Superior temporal gyrus (tissue), 1 donor: ENCODE measurements at regions not wholly inside any gene's neighbourhood (a gene's known extent, or its start where the extent isn't known, plus 50 kb on each side); places are given as distances from the start of the nearest gene placed in this dataset.

Experiments used
- DNase-seq: peaks from one replicate; pipeline ENCODE4 v3.0.0-alpha.2; 2016; ENCODE audit errors: extremely low spot score

DNA sequence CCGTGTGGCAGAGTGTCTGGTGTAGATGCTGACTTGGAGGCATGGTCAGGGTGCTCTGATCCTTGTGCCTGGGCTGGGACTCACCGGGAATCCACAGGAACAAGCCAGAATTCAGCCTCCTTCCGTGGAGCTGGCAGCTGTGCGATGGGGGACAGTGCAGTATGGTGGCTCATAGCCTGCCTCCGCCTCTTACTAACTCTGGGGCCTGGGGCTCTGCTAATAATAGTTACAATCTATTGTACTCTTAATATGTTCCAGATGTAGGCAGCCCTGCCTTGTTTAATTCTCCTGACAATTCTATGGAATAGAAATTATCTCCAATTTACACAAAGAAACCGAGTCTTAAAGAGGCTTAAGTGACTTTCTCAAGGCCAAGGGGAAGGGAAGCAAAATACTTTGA lies 77.6 kb downstream of the PCDH1 start:
- no peak for DNase-seq

GRCh38 chr5:141799507-141800167 lies 78.6 kb downstream of the PCDH1 start:
- DNase-seq = no peak

DNA sequence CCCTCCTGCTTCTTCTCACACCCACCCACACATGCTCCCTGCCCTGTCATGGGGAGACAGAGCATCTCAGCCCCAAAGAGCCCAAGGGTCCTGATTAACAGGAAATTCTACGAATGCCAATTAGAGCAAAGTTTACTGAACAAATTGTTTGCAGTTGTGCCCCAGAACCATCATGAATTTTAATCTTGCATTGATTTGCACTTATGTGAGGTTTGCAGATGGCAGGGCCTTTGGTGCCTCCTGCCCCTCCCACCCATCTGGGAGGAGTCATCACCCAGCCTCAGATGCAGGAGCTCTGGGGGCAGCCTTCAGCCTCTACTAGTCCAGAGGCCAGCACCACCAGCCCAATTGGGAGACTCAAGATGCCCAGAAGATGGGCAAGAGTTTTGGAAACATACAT lies 80.8 kb downstream of the PCDH1 start:
- no peak for DNase-seq

DNA sequence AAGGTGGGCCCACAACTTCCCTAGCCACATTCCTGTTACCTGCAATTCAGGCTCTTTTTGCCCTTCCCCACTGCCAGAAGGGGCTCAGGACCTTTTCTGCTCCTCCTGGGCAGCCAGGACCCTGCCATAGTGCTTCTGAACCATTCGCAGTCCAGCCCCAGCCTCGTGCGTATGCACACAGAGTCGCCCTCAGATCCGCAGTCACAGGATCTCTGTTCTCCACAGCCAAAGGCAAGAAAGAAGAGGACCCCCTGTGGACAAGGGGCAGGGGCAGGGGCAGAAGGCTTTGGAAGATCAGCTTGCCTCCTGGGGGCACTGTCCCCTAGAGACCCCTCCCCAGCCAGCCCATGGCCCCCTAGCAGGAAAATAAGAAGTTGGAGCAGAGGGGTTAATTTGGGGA lies 82.8 kb downstream of the PCDH1 start:
- DNase-seq = no peak

GRCh38 chr5:141793881-141794280 lies 84.3 kb downstream of the PCDH1 start:
- no peak for DNase-seq

DNA sequence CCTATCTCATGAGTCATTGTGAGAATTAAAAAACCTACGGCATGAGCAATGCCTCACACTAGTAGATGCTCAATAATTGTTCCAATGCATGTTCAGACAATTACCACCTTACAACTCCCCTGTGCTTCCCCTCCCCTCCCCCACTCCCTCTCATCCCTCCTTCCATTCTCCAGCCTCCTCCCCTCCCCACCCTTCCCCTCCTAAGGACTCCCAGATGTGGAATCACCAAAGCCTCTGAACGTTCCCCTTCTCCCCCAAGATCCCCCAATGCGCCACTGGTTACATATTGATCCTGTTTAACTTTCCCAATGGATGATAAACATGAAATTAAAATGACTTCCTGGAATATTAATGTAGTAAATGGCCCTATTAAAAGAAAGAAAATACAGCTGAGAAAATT lies 84.8 kb downstream of the PCDH1 start:
- no peak for DNase-seq

DNA sequence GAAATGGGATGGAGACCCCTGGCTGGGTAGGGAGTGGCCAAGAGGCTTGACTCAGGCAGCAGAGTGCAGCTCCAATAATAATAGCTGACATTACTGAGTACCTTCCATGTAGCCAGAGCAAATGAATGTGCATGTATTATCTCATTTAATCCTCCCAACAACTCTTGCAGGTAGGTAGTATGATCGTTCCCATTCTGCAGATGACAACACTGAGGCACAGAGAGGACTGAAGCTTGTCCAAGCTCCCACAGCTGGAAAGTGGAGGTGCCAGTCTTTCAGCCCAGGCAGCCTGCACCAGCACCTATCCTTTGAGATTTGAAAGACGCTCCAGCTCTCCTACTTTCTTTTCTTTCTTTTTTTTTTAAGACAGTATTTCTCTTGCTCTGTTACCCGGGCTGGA lies 87.6 kb downstream of the PCDH1 start:
- DNase-seq = no peak

GRCh38 chr5:141789330-141789729 lies 88.9 kb downstream of the PCDH1 start:
- no peak for DNase-seq

DNA sequence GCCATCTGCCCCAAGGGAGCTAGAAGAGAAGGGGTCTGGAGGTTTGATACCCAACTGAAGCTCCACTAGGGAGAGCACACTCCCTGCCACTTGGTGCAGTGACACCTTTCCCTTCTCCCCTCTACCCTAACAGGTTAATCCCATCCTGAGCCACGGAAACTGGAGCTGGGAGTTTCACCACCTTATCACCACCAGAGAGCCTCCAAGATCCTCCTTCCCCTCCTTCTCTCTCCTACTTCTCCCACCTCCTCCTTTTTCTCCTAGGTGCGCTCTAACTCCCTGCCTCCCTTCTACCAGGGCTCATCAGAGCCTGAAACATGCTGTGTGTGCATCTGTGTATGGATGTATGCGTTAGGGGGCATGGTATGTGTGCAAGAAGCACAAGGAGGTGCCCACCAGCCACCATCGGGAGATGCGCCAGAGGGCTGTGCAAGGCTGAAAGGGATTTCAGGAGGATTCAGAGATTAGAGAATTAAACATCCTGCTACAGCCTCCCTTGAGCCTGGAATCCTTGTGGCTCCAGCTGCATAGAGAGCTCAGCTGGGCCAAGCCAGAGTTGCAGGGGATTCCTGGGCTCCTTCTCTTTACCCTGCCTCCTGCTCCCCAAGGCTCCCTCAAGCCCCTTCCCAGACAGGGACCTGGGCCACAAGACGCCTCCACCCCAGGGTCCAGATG lies 89.8 kb downstream of the PCDH1 start:
- no peak for DNase-seq

DNA sequence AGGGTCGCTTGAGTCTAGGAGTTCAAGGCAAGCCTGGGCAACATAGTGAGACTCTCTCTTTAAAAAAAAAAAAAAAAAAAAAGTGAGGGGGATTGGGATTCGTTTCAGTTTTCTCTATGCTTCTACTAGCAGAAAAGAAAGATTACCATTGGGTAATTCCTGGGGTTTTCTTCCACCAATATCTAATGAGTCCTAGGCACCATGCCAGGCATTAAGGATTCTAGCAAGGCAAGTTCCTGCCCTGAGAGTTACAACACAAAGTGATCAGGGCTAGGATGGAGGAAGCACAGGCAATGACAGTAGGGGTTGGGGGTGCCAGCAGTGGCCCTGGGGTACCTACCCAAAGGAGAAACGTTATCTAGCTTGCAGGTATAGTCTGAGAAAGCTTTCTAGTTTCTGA lies 90.8 kb downstream of the PCDH1 start:
- no peak for DNase-seq

- no peak for DNase-seq
These were observed 91.5 kb downstream of the PCDH1 start for GRCh38 chr5:141786700-141787099.

DNA sequence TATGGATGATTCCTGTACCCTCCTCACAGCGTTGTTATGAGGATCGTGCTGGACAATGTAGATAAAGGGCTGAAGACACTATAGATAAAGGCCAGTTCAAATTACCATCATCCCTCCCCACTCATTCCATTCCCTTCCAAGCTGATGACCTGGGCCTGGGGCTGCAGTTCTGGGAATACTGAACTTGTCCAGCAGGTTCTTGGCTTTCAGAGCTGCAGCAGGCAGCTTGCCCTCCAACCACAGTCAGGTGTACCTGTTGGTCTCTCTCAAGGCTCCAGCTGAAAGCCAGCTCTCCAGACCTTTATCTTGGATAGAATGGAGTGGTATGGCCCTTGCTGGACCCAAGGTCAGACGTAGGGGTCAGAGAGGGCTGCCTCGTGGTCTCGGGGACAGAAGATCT lies 92.5 kb downstream of the PCDH1 start:
- no peak for DNase-seq

- DNase-seq = no peak
These were observed 93.1 kb downstream of the PCDH1 start for GRCh38 chr5:141785135-141785534.

DNA sequence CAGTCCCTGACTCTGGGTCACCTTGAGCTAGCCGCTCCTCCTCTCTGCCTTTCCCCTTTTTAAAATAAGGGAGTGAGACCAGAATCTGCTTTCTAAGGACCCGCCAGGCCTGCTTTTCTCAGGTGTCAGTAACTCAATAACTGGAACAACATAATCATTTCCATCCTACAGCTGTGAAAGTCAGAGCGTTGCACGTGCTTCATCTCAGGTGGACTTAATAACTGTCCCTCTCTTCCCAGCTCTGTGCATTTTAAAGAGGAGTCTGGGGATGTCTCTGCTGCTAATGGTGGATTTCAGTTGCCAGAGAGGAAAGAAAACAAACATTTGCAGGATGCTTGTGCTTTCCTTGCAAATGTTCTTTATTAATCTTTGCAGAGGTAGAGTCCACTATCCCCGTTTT lies 93.7 kb downstream of the PCDH1 start:
- DNase-seq = no peak

DNA sequence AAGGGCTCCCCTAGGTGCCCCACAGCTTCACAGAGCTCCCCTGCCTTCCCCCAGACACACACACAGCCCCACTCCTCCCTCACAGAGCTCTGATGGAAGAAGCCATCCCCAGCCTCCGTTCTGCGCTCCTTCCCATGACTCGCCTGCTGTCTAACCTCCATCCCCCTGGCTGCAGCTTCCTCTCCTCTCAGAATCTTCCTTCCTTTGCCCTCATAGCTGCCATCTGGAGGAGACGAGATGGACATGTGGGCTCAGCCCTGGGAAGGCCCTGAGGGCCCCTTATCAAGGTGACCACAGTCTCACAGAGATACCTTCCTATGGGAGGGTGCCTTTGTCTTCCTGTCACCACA lies 94.3 kb downstream of the PCDH1 start:
- DNase-seq = no peak

GRCh38 chr5:141783005-141783946 lies 94.9 kb downstream of the PCDH1 start:
- DNase-seq = no peak

DNA sequence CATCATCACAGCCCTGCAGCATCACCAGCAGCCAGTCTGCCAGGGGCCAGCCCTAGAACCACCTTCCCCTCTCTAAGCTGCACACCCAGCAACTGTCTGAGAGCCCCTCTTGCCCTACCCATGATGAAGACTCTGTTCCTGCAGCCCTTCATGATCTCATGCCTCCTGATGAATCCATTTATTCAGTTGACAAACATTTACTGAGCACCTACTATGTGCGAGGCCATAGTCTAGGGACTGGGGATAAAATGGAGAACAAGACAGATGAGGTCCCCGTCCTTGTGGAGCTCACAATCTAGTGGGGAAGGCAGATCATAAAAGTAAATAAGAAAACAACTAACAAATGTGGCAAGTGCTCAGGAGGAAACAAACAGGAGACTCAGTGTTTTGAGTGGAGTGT lies 96.3 kb downstream of the PCDH1 start:
- no peak for DNase-seq

DNA sequence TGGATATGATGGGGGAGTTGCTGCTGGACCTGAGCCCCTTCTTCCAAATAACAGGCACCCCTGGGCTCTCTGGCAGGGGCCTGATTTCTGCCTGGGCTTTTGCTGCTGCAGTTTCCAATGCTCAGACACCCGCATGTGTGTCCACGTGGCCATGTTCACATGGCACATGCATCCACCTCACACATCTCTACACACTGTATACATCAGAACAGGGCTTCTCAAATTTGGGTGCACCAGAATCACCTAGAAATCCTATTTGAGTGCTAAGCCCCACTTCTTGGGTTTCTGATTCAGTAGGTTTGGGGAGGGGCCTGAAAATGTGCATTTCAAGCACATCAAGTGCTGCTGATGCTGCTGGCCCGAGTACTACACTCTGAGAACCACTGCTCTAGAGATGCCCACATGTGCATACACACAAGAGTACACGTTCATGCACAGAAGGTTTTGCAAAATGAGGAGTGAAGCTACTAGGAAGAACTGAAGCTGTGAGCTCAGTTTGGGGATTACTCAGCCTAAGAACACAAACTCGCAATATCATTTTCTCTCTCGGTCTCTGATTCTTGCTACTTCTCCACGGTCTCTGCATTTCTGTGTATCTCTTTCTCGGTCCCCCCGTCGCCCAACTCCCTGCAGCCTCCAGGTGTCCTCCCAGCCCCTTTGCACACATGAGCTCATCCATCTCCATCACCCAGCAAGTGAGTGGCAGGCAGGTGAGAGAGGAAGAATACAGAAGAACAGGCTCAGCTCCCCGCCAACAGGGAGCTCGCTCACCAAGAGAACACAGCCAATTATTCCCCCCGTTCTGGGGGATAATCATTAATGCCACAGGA lies 97.0 kb downstream of the PCDH1 start:
- no peak for DNase-seq

- no peak for DNase-seq
These were observed 97.8 kb downstream of the PCDH1 start for GRCh38 chr5:141780240-141780951.

DNA sequence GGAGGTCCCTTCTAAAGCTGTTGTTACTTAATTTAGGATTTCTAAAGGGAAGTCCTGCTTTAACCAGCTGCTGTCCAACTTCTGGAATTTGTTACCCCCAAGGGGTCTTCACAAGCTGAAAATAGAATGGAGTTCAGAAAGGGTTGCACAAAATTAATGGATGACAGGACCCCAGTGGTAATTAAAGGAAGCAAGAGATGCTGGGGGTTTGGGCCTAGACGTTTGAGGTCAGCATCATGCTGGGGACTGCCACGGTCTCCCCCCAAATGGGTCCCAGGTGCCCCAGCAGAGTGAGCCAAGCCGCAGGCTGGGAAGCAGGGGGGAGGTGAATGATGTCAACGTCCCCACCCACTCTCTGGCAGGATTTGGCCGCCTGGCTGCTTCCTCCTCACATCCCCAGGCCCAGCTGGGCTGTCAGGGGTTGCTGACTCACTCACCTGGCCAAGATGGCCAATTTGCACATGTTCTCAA lies 97.5 kb upstream of the ARAP3 start:
- no peak for DNase-seq

DNA sequence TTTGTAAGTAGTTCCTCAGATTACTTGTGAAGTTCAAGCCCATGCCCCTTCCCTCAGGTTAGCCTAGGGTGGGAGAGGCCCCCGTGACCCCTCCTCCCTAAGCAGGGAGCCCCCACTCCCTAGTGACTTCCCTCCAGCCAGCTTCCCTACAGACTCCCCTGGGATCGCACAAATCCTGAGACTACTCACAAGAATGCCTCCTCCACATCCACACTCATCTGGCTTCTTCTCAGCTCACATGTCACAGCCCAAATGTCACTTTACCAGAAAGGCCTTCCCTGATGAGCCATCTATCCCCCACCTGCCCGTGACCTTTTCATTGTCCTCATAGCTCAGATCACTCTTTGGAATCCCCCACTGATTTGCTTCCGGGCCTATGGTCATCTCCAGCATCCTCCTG lies 96.7 kb upstream of the ARAP3 start:
- DNase-seq = no peak
